Fibroblast of the aortic adventitia (primary cell): ENCODE measurements at regions not wholly inside any gene's neighbourhood (a gene's known extent, or its start where the extent isn't known, plus 50 kb on each side); places are given as distances from the start of the nearest gene placed in this dataset.

Experiments used
- DNase-seq: peaks from one replicate; pipeline ENCODE4 v3.0.0-alpha.2; 2010; ENCODE audit warnings: low read depth
- H3K4me3 ChIP-seq: 2 replicates; pipeline ENCODE4 v1.5.1; 2011; ENCODE audit warnings: low read depth, mild to moderate bottlenecking, control low read depth, low read length, moderate library complexity
- TF ChIP-seq, protein P1 (sequence below): IDR thresholded peaks from 2 replicates; pipeline ENCODE4 v1.5.1; 2011; ENCODE audit warnings: mild to moderate bottlenecking, low read length, control low read depth, inconsistent platforms; ENCODE audit not compliant: insufficient read depth

DNA sequence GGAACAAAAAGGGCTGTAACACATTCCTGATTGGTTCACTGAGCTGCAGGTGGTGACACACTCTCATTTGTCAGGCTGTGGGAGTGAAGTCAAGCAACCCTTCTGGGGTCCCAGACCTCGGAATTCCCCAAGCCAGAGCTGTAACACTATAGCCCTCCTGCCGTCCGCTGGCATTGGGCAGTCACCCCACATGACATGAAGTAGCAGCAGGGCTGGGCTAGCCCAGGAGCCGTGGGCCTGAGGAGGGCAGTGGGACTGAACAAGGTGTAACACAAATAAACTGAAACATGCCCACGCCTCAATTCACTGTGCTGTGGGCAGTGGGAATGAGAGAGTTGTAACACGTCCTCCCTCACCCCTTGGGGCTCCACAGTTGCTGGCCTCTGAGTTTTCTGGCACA lies 689.1 kb upstream of the EYS start:
- TF ChIP-seq, protein P1, sequence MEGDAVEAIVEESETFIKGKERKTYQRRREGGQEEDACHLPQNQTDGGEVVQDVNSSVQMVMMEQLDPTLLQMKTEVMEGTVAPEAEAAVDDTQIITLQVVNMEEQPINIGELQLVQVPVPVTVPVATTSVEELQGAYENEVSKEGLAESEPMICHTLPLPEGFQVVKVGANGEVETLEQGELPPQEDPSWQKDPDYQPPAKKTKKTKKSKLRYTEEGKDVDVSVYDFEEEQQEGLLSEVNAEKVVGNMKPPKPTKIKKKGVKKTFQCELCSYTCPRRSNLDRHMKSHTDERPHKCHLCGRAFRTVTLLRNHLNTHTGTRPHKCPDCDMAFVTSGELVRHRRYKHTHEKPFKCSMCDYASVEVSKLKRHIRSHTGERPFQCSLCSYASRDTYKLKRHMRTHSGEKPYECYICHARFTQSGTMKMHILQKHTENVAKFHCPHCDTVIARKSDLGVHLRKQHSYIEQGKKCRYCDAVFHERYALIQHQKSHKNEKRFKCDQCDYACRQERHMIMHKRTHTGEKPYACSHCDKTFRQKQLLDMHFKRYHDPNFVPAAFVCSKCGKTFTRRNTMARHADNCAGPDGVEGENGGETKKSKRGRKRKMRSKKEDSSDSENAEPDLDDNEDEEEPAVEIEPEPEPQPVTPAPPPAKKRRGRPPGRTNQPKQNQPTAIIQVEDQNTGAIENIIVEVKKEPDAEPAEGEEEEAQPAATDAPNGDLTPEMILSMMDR: no peak
- H3K4me3 ChIP-seq: no peak overlapping the region
- no peak for DNase-seq

DNA sequence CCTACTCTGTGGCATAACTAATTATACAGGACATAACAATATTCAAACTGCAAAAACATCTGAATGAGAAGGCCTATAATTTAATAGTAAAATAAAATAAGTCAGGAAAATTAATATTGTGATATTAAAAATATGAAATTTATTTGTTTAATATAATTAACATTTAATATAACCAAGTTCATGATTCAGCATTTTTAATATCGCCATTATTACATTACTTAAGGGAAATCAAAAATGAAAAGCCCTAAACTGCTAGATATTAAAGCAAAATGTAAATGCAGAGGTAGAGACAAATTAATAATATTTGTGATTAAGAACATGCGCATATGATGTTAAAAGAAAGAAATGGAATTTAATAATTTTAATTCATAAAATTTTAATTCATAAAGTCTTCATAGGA lies 683.4 kb upstream of the EYS start:
- DNase-seq: no peak
- no peak overlapping the region for H3K4me3 ChIP-seq
- TF ChIP-seq, protein P1: no peak

DNA sequence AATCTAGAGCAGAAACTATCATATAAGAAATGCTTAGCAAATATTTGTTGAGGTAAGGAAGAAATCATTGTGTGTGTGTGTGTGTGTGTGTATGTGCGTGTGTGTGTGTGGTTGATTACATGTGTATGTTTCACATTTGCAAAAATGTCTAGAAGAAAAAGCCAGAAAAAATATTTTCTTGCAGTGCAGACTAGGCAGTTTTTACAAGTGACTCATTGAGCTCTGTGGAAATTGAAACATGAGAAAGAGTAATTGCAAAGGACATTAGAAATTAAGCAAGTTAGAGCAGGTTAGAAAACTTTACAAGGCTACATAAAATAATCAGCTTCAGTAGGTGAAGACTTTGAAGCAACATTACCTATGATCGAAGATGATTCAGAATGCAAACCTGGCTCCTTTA lies 669.0 kb upstream of the EYS start:
- DNase-seq: no peak
- H3K4me3 ChIP-seq: no peak overlapping the region
- TF ChIP-seq, protein P1: no peak

DNA sequence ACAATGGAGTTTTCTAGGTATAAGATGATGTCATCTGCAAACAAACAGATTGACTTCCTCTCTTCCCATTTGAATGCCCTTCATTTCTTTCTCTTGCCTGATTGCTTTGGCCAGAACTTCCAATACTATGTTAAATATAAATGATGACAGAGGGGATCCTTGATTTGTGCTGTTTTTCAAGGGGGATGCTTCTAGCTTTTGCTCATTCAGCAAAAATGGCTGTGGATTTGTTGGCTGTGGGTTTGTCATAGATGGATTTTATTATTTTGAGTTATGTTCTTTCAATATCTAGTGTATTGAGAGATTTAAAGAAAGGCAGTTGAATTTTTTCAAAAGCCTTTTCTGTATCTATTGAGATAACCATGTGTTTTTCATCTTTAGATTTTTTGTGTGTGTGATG lies 662.4 kb upstream of the EYS start:
- H3K4me3 ChIP-seq: no peak overlapping the region
- DNase-seq: no peak
- TF ChIP-seq, protein P1: no peak

DNA sequence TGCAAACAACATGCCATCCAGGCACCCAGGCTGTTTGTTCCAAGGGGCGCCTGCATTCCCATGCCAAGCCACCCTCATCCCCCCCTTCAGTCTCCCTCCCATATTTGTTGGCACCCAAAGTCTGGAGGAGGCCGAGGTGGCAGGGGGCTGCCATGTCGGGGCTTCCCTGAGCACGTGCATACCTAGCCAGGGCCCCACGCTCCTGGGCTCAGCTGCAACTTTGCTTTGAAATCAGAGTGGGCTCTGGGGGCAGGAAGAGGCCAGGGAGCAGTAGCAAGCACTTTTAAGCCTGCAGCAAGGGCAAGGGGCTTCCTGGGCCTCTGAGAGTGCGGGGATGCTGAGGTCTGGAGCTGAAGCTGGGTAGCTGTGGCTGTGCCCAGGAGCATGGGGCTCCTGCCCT lies 655.9 kb upstream of the EYS start:
- H3K4me3 ChIP-seq: no peak overlapping the region
- TF ChIP-seq, protein P1: no peak
- DNase-seq: no peak

DNA sequence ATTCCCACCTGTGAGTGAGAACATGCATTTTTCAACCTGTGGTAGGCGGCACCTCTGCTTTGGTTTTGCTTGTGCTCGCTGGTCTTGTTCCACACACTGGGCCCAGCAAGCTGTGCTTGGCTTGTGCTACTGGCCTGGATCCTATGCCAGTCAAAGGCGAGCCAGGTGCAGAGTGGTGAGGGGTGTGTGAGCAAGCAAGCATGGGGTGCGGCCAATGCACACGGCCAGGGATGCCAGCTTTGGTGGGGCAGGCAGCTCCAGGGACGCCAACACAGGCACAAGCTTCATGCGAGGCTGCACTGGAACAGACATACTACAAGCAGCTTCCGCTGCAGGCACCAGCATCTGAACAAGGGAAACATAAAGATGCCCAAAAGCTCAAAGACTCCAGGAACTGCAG lies 654.9 kb upstream of the EYS start:
- H3K4me3 ChIP-seq: no peak overlapping the region
- TF ChIP-seq, protein P1: no peak
- DNase-seq: no peak

DNA sequence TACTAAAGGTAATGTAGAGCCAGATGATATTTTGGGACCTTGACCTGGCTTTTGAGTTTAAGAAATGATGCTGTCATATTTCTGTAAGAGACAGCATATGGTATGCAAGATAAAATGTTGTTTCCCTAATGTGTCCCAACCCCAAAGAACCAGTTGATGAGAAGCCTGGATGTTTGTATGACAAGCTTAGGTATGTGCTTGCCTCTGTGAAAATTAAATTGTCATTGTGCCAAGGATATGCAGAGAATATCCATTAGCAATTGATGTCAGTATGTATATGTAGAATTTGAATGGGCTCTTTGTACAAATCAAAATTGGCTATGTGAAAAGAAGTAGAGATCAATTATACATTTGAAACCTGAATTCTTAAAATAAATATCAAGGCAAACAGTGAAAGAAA lies 650.8 kb upstream of the EYS start:
- no peak for DNase-seq
- no peak overlapping the region for H3K4me3 ChIP-seq
- TF ChIP-seq, protein P1: no peak
